Osteoblast (primary cell): ENCODE measurements at regions not wholly inside any gene's neighbourhood (a gene's known extent, or its start where the extent isn't known, plus 50 kb on each side); places are given as distances from the start of the nearest gene placed in this dataset.

ENCODE experiments used
- DNase-seq: peaks from one replicate; pipeline ENCODE4 v3.0.0; 2011; ENCODE audit warnings: low spot score, mixed read lengths; ENCODE audit not compliant: insufficient read length; ENCODE audit errors: missing footprints
- H2AFZ ChIP-seq: 2 replicates; pipeline ENCODE4 v1.6.0; 2011; ENCODE audit warnings: mild to moderate bottlenecking, low read length
- H3K27ac ChIP-seq: 2 replicates; pipeline ENCODE4 v1.5.1; 2011; ENCODE audit warnings: mild to moderate bottlenecking, low read depth, low read length, moderate library complexity
- H3K27me3 ChIP-seq: 2 replicates; pipeline ENCODE4 v1.6.0; 2012; ENCODE audit warnings: mild to moderate bottlenecking, control low read depth, inconsistent platforms, low read length, moderate library complexity; ENCODE audit not compliant: insufficient read depth
- H3K36me3 ChIP-seq: 2 replicates; pipeline ENCODE4 v1.5.1; 2011; ENCODE audit warnings: mild to moderate bottlenecking, low read length, control low read depth, moderate library complexity; ENCODE audit not compliant: insufficient read depth
- H3K4me1 ChIP-seq: 2 replicates; pipeline ENCODE4 v1.5.1; 2011; ENCODE audit warnings: mild to moderate bottlenecking, low read length, control low read depth, moderate library complexity; ENCODE audit not compliant: insufficient read depth
- H3K4me2 ChIP-seq: 2 replicates; pipeline ENCODE4 v1.6.0; 2011; ENCODE audit warnings: mild to moderate bottlenecking, low read length; ENCODE audit not compliant: insufficient read depth
- H3K4me3 ChIP-seq: fragments of 200-600 bp; sonication (generic); 3 replicates; pipeline ENCODE4 v1.5.1; 2012; ENCODE audit warnings: mild to moderate bottlenecking, low read length, inconsistent platforms; ENCODE audit not compliant: insufficient read depth
- H3K79me2 ChIP-seq: 2 replicates; pipeline ENCODE4 v1.6.0; 2012; ENCODE audit warnings: mild to moderate bottlenecking, low read length, control low read depth, inconsistent platforms; ENCODE audit not compliant: insufficient read depth
- H3K9me3 ChIP-seq: 2 replicates; pipeline ENCODE4 v1.5.1; 2011; ENCODE audit warnings: low read depth, low read length, control low read depth
- H4K20me1 ChIP-seq: 2 replicates; pipeline ENCODE4 v1.6.0; 2012; ENCODE audit warnings: mild to moderate bottlenecking, low read length, control low read depth; ENCODE audit not compliant: insufficient read depth
- TF ChIP-seq, protein P1 (sequence below): IDR thresholded peaks from 2 replicates; pipeline ENCODE4 v1.5.1; 2011; ENCODE audit warnings: mild to moderate bottlenecking, low read depth, low read length, moderate library complexity; ENCODE audit errors: extremely low read depth

DNA sequence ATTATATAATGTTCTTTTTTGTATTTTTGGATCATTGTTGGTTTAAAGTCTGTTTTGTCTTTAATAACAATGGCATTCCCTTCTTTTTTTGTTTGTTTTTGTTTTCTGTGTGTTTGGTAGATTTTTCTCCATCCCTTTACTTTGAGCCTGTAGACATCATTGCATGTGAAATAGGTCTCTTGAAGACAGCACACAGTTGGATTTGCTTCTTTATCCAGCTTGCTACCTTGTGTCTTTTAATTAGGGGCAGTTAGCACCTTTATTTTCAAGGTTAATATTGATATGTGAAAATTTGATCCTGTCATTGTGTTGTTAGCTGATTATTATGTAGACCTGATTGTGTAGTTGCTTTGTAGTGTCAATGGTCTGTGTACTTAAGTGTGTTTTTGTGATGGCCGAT lies 235.7 kb downstream of the KCNJ3 start:
- H3K27me3 ChIP-seq, result no peaks in the 10 kb centered on the region
- H3K4me1 ChIP-seq, result no peaks in the 10 kb centered on the region
- H3K79me2 ChIP-seq, result no peaks in the 10 kb centered on the region
- no peak overlapping the region for H3K4me3 ChIP-seq
- no peak overlapping the region for H3K27ac ChIP-seq
- TF ChIP-seq, protein P1, sequence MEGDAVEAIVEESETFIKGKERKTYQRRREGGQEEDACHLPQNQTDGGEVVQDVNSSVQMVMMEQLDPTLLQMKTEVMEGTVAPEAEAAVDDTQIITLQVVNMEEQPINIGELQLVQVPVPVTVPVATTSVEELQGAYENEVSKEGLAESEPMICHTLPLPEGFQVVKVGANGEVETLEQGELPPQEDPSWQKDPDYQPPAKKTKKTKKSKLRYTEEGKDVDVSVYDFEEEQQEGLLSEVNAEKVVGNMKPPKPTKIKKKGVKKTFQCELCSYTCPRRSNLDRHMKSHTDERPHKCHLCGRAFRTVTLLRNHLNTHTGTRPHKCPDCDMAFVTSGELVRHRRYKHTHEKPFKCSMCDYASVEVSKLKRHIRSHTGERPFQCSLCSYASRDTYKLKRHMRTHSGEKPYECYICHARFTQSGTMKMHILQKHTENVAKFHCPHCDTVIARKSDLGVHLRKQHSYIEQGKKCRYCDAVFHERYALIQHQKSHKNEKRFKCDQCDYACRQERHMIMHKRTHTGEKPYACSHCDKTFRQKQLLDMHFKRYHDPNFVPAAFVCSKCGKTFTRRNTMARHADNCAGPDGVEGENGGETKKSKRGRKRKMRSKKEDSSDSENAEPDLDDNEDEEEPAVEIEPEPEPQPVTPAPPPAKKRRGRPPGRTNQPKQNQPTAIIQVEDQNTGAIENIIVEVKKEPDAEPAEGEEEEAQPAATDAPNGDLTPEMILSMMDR, result no peak
- H2AFZ ChIP-seq, result no peak overlapping the region
- peaks cover 4% of the 10 kb centered on the region for H3K9me3 ChIP-seq
- no peak for DNase-seq
- H3K36me3 ChIP-seq, result no peaks in the 10 kb centered on the region
- no peaks in the 10 kb centered on the region for H4K20me1 ChIP-seq
- H3K4me2 ChIP-seq, result no peak overlapping the region

DNA sequence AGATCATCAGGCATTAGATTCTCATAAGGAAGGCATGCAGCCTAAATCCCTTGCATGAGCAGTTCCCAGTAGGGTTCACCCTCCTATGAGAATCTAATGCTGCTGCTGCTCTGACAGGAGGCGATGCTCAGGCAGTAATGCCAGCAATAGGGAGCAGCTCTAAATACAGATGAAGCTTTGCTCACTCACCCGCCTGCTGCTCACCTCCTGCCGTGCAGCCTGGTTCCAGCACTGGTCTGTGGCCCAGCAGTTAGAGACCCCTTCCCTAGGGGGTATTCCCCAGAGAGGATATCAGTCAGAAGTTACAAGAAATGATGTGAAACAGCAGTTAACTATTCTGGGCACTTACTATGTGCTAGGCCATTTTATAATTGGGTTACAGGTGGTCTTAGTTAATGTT lies 226.0 kb downstream of the KCNJ3 start:
- no peak for DNase-seq
- Histone ChIP-seq H3K27me3 (no peaks in the 10 kb centered on the region), H2AFZ (no peak overlapping the region), H3K4me1 (no peaks in the 10 kb centered on the region), H4K20me1 (no peaks in the 10 kb centered on the region), H3K4me3 (no peak overlapping the region), H3K4me2 (no peak overlapping the region), H3K79me2 (no peaks in the 10 kb centered on the region), H3K27ac (no peak overlapping the region), H3K9me3 (no peaks in the 10 kb centered on the region), H3K36me3 (no peaks in the 10 kb centered on the region)
- TF ChIP-seq, protein P1, result no peak

GRCh38 chr2:154914561-154914960 lies 216.1 kb downstream of the KCNJ3 start:
- no peak for DNase-seq
- Histone ChIP-seq H3K4me2 (no peak overlapping the region), H2AFZ (no peak overlapping the region), H3K4me3 (no peak overlapping the region), H3K9me3 (no peaks in the 10 kb centered on the region), H4K20me1 (no peaks in the 10 kb centered on the region), H3K27me3 (no peaks in the 10 kb centered on the region), H3K4me1 (no peaks in the 10 kb centered on the region), H3K27ac (no peak overlapping the region), H3K36me3 (no peaks in the 10 kb centered on the region), H3K79me2 (no peaks in the 10 kb centered on the region)
- TF ChIP-seq, protein P1, result no peak

DNA sequence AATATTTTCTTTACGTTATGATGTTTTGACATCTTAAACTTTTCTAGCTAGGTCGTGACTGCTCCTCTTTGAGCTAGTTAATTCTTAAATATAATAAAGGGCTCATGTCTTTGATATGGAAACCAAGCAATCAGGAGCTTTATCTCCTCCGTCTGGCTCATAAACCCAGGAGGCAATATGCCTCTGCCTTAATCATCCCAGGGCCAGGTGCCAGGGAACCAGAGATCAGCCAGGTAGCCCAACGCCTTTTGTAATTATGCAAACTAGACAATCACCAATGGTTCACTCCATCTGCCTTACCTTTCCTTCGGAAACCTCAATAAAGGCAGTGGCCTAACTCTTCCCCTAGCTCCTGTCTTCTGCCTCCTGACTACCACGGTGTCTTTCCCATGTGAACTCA lies 213.7 kb downstream of the KCNJ3 start:
- Histone ChIP-seq H3K4me2 (no peak overlapping the region), H3K4me1 (no peaks in the 10 kb centered on the region), H3K9me3 (no peaks in the 10 kb centered on the region), H2AFZ (no peak overlapping the region), H3K36me3 (no peaks in the 10 kb centered on the region), H3K27me3 (no peaks in the 10 kb centered on the region), H3K79me2 (no peaks in the 10 kb centered on the region), H3K27ac (no peak overlapping the region), H4K20me1 (no peaks in the 10 kb centered on the region), H3K4me3 (no peak overlapping the region)
- TF ChIP-seq, protein P1, result no peak
- DNase-seq, result no peak
